ENCODE measurements at regions not wholly inside any gene's neighbourhood (a gene's known extent, or its start where the extent isn't known, plus 50 kb on each side); places are given as distances from the start of the nearest gene placed in this dataset.

GRCh38 chr6:4625557-4625956 is 150.6 kb upstream of the CDYL start:
- TF ChIP-seq POLR2A (IDR thresholded peaks at IDR 0.05) (no peak), CTCF (IDR thresholded peaks at IDR 0.05) (no peak)

Measured in transverse colon (tissue), 3 donors.